HAP-1 (cell line): ENCODE measurements at regions not wholly inside any gene's neighbourhood (a gene's known extent, or its start where the extent isn't known, plus 50 kb on each side); places are given as distances from the start of the nearest gene placed in this dataset.

Source experiments
- DNase-seq, 2 experiments: peaks; one replicate each; pipeline ENCODE4 v3.0.0-alpha.2; 2016 to 2020; ENCODE audit warnings: low spot score in 2 of 2
- H3K27me3 ChIP-seq: fragments of 250-450 bp; sonication (Bioruptor Pico); 2 replicates; pipeline ENCODE4 v1.5.1; 2020; ENCODE audit warnings: low read depth, mild to moderate bottlenecking, moderate library complexity
- H3K36me3 ChIP-seq: fragments of 250-450 bp; sonication (Bioruptor Pico); replicated peaks from 2 replicates; pipeline ENCODE4 v1.5.1; 2020; ENCODE audit warnings: mild to moderate bottlenecking
- H3K4me1 ChIP-seq: fragments of 250-450 bp; sonication (Bioruptor Pico); 2 replicates; pipeline ENCODE4 v1.5.1; 2020; ENCODE audit warnings: mild to moderate bottlenecking
- H3K4me3 ChIP-seq: fragments of 250-450 bp; sonication (Bioruptor Pico); 2 replicates; pipeline ENCODE4 v1.5.1; 2020; ENCODE audit warnings: mild to moderate bottlenecking, moderate library complexity
- H3K9me3 ChIP-seq: fragments of 250-450 bp; sonication (Bioruptor Pico); 2 replicates; pipeline ENCODE4 v1.5.1; 2020; ENCODE audit warnings: mild to moderate bottlenecking, moderate library complexity
- in situ Hi-C: fragments of 300-500 bp; cut with MboI; formaldehyde crosslinking; loops from 3 replicates; pipeline ENCODE4 v1.14.3; 2020; ENCODE audit warnings: low sequenced_read_pairs, inconsistent platforms, mixed read lengths

- DNase-seq, result no peak
- Histone ChIP-seq H3K4me1 (no peaks in the 10 kb centered on the region), H3K27me3 (peaks cover 17% of the 10 kb centered on the region), H3K4me3 (no peak overlapping the region), H3K36me3 (no peaks in the 10 kb centered on the region), H3K9me3 (no peaks in the 10 kb centered on the region)
- in situ Hi-C loops, result no loop called here
These were observed 62.9 kb upstream of the OXGR1 start for GRCh38 chr13:97057176-97057575.

DNA sequence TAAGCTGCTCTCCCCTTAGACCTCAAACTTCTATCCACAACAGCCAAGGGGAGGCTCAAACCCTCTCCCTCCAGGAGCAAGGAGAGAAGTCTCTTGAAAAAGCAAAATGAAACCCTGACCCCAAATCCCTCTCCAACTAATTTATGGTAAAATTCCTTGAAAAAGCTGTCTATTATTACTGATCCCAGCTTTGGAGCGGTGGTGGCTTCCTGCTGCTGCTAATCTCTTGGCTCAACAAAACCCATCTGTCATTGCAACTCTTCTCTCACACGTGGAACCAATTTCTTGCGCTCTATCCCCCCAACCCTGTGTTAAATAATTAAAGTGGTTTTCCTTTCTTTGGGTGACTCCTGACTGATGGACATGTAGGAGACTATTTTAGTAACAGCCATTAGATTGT, 64.1 kb upstream of the OXGR1 start:
- Histone ChIP-seq H3K27me3 (peaks cover 17% of the 10 kb centered on the region), H3K9me3 (no peaks in the 10 kb centered on the region), H3K36me3 (no peaks in the 10 kb centered on the region), H3K4me1 (no peaks in the 10 kb centered on the region), H3K4me3 (no peak overlapping the region)
- no peak for DNase-seq
- in situ Hi-C loops, result no loop called here

GRCh38 chr13:97058926-97059325, 64.7 kb upstream of the OXGR1 start:
- no peaks in the 10 kb centered on the region for H3K9me3 ChIP-seq
- no peaks in the 10 kb centered on the region for H3K4me1 ChIP-seq
- H3K36me3 ChIP-seq, result no peaks in the 10 kb centered on the region
- no peak for DNase-seq
- H3K27me3 ChIP-seq, result peaks cover 21% of the 10 kb centered on the region
- in situ Hi-C loops, result no loop called here
- H3K4me3 ChIP-seq, result no peak overlapping the region

DNA sequence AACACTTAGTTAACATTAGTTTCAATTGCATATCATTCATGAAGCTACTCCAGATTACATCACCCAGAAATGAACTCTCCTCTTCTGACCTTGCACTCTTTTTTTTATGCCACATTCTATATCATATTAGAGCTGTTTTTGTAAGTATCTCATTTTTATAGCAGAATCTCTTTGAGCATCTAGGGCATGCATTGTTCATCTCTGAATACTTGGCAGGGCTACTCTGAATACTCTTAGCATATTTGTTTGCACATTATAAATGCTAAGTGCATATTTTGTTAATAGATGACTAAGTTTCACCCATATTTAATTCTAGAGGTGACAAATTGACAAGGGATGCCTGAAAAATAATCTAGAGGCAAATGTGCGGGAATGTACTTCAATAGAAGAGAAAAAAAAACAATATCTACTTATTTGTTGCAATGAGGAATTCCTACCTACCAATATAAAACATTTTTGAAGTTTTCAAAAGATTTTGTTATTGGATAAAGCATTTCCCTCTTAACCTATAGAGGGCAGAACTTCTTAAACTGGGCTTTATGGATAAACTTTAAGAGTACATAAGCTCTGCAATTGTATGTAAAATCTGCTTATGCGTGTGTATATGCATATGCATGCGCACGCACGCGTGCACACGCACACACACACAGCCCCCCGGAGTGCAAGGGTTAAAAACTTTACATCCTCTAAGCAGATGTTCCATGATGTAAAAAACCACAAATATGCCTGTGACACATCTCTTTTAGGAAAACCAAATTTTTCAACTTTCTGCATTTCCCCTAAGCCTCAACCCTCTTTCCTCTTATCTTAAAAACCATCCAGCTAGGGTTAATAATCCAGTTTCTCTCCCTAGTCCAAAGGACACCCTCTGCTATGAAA, 73.0 kb upstream of the OXGR1 start:
- in situ Hi-C loops, result no loop called here
- H3K27me3 ChIP-seq, result peaks cover 13% of the 10 kb centered on the region; the same call in 1 of the 2 replicates
- no peaks in the 10 kb centered on the region for H3K36me3 ChIP-seq
- DNase-seq, result no peak
- no peaks in the 10 kb centered on the region for H3K4me1 ChIP-seq
- no peaks in the 10 kb centered on the region; the same call in 1 of the 2 replicates for H3K9me3 ChIP-seq
- no peak overlapping the region for H3K4me3 ChIP-seq

GRCh38 chr13:97068151-97068550, 73.9 kb upstream of the OXGR1 start:
- in situ Hi-C loops, result no loop called here
- H3K36me3 ChIP-seq, result no peaks in the 10 kb centered on the region
- no peaks in the 10 kb centered on the region for H3K4me1 ChIP-seq
- peaks cover 13% of the 10 kb centered on the region; the same call in 1 of the 2 replicates for H3K27me3 ChIP-seq
- no peak overlapping the region for H3K4me3 ChIP-seq
- DNase-seq, result no peak
- no peaks in the 10 kb centered on the region; the same call in 1 of the 2 replicates for H3K9me3 ChIP-seq

DNA sequence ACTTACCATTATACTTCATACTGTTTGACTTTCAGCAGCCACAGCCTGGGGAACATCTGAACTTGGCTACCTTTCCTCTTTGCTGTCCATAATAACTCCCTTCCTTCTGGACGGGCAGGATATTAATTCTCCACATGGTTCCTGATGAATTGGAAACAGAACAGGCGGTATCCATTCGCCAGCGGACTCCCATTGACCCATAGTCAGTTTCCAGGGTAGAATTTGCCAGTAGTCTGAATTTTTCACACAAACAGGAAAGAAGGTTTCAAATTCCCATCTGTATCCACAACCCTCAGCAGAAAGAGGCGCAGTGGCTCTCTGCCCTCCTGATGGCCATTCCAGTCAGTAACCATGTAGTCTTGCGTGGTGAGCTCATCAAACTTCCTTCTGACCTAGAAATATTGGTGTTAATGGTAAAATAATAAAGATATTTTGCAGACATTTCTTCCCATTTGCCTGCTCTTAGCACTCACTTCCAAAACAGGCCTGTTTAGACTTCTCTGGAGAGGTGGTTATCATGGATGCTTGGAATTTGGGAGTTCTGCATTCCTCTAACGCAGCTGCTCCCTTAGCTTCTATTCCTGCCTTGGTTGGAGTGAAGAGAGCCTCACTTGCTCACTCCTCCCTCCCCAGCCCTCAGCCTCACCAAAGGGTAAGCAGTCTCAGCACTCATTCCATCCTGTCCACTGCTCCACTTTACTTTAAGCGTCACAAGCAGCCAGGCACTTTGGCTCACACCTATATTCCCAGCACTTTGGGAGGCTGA, 75.0 kb upstream of the OXGR1 start:
- no peaks in the 10 kb centered on the region for H3K36me3 ChIP-seq
- H3K9me3 ChIP-seq, result peaks cover 4% of the 10 kb centered on the region
- H3K4me3 ChIP-seq, result no peak overlapping the region
- in situ Hi-C loops, result no loop called here
- H3K4me1 ChIP-seq, result no peaks in the 10 kb centered on the region
- peaks cover 9% of the 10 kb centered on the region; the same call in 1 of the 2 replicates for H3K27me3 ChIP-seq
- no peak for DNase-seq

DNA sequence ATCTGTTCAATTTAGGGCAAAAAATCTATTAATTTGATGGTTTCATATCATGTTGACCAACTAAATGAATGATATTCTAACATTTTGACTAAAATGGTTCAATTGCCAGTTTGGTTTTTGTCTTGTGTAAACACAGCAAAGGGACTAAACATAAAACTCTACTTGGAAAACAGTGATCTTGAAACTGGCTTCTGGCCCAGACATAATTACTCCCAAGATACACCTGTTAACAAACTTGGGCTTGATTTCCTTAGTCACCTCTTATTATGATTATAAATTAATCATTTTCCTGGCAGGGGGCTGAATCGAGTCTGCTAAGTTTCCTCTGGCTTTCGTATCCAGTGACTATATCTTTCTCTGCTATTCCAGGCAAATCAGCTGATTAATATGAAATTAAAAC, 78.0 kb upstream of the OXGR1 start:
- Histone ChIP-seq H3K9me3 (peaks cover 5% of the 10 kb centered on the region), H3K4me1 (no peaks in the 10 kb centered on the region), H3K27me3 (peaks cover 16% of the 10 kb centered on the region), H3K36me3 (no peaks in the 10 kb centered on the region), H3K4me3 (no peak overlapping the region)
- in situ Hi-C loops, result no loop called here
- DNase-seq, result no peak

- Histone ChIP-seq H3K27me3 (peaks cover 13% of the 10 kb centered on the region), H3K4me3 (no peak overlapping the region), H3K36me3 (no peaks in the 10 kb centered on the region), H3K4me1 (no peaks in the 10 kb centered on the region), H3K9me3 (peaks cover 5% of the 10 kb centered on the region)
- DNase-seq, result no peak
- in situ Hi-C loops, result no loop called here
These were observed 80.3 kb upstream of the OXGR1 start for GRCh38 chr13:97074618-97075017.

DNA sequence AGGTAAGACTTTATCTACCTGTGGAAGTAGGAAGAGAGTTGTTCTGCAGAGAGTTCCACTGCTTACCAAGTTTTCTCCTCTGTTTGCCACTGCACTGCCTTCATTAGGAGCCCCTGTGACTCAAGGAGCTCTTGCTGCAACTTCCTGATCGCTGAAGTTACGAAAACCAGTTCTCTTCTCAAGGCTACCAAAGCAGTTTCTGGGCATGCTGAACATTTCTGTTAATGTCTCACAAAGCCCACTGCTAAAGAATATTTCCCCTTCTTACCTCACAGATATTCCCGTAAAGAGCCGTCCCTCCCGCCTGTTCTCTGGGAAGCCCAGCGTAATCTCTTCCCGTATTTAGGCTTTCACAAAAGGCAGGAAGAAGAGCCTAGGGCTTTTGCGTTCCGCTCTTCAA, 82.6 kb upstream of the OXGR1 start:
- Histone ChIP-seq H3K4me1 (no peaks in the 10 kb centered on the region), H3K36me3 (no peaks in the 10 kb centered on the region), H3K9me3 (peaks cover 5% of the 10 kb centered on the region; the same call in 1 of the 2 replicates), H3K4me3 (no peak overlapping the region), H3K27me3 (peaks cover 13% of the 10 kb centered on the region)
- DNase-seq, result no peak
- in situ Hi-C loops, result no loop called here

- no peak for DNase-seq
- Histone ChIP-seq H3K36me3 (no peaks in the 10 kb centered on the region), H3K9me3 (peaks cover 5% of the 10 kb centered on the region; the same call in 1 of the 2 replicates), H3K27me3 (peaks cover 13% of the 10 kb centered on the region), H3K4me1 (no peaks in the 10 kb centered on the region), H3K4me3 (no peak overlapping the region)
- in situ Hi-C loops, result no loop called here
These were observed 83.1 kb upstream of the OXGR1 start for GRCh38 chr13:97077341-97077740.

- no peaks in the 10 kb centered on the region for H3K36me3 ChIP-seq
- no peaks in the 10 kb centered on the region for H3K9me3 ChIP-seq
- no peaks in the 10 kb centered on the region for H3K4me1 ChIP-seq
- no peak overlapping the region for H3K4me3 ChIP-seq
- in situ Hi-C loops, result no loop called here
- H3K27me3 ChIP-seq, result peaks cover 13% of the 10 kb centered on the region
- no peak for DNase-seq
These were observed 85.5 kb upstream of the OXGR1 start for GRCh38 chr13:97079726-97080125.

DNA sequence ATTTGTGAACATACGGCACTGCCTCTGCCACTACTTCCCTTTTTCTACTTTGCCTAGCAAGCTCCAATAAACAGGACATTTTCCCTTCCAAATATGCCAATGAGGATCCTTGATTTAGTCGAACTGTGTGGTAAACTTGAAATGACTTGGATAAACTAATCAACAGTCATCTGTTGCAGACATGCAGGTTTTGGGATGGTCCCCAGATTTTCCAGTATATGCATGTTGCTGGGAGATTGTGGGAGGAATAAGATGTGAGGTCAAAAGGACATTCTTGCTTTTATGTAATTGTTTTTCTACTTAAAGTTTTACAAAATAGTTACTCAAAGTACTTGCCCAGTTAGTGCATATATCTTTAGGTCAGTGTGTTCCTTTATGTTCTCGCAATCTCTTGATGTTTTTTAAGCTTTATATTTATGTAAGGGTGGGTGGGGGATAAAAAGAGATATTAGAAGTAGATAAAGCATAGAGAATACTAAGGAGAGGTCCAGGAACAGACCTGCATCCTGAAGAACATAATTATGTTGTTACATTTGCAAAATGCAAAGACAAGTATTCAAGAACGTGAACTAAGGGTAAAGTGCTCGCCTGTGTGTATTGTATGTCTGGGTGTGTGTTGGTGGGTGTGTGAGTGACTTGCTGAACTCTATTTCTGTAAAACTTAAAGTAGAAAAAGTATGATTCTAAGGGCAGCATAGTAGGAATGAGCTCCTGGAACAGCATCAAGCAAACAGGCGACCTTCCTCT, 88.4 kb upstream of the OXGR1 start:
- in situ Hi-C loops, result no loop called here
- no peak for DNase-seq
- Histone ChIP-seq H3K9me3 (0 out of 2 replicates have a peak, but pooled peaks cover 2% of the 10 kb centered on the region), H3K27me3 (0 out of 2 replicates have a peak, but pooled peaks cover 7% of the 10 kb centered on the region), H3K4me1 (no peaks in the 10 kb centered on the region), H3K36me3 (no peaks in the 10 kb centered on the region), H3K4me3 (no peak overlapping the region)

DNA sequence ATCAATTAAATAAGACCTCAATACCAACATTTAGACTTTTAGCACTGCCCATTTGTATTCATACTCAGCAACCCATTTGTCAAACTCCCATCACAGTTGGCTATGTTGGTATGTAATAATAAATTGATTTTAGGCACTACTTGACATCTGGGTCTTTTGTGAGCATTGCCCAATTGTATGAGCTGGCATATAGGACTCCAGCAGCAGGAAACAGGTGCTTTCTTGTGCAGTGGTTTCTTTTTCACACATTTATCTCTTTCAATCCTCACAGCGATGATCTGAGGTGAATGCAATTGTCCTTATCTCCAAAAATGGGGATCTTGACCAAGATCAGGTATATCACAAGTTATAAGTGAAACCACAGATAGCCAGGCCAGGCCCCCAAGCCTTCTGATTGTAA, 96.9 kb upstream of the OXGR1 start:
- Histone ChIP-seq H3K4me3 (no peak overlapping the region), H3K36me3 (no peaks in the 10 kb centered on the region), H3K9me3 (0 out of 2 replicates have a peak, but pooled peaks cover 2% of the 10 kb centered on the region), H3K4me1 (peaks cover 3% of the 10 kb centered on the region; the same call in 1 of the 2 replicates), H3K27me3 (0 out of 2 replicates have a peak, but pooled peaks cover 3% of the 10 kb centered on the region)
- in situ Hi-C loops, result no loop called here
- DNase-seq, result no peak
